ENCODE measurements at regions not wholly inside any gene's neighbourhood (a gene's known extent, or its start where the extent isn't known, plus 50 kb on each side); places are given as distances from the start of the nearest gene placed in this dataset.
"Not testable (repeated sequence)": the region's sequence is repeated elsewhere in the genome, so short reads cannot be mapped to it uniquely, and the experiment has no call there.

DNA sequence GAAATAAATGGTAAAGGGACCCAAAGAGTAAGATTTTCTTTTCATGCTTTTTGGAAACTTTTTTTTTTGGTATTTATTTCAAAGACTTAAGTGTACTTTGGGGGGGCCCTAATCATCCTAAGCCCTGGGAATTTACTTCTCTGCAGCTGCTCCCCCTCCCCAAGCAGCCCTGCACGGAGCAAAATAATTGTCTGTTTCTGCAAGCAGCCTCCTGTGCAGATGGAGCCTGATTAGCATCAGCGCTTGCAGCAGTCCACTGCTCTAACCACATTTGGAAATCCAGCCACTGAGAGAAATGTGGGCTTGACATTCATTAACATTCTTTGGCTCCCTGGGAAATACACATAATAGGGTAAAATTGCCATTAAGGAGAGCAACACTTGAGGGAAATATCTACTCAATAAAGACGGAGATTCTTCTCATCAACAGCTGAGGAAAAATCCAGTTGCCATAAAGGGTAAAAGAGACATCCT lies 309.2 kb upstream of the MAP3K7 start:
- H3K4me3 ChIP-seq (ENCODE audit: low read length in 2 of 2): no peak overlapping the region
- peaks cover 0 to 2% of the 10 kb centered on the region in 2 donors for H3K27me3 ChIP-seq (ENCODE audit: control insufficient read depth in 1 of 2, insufficient read depth in 2 of 2, low read length in 2 of 2)
- no peaks in the 10 kb centered on the region for H3K9me3 ChIP-seq (ENCODE audit: control insufficient read depth in 2 of 2, low read length in 2 of 2)
- H3K36me3 ChIP-seq (ENCODE audit: control insufficient read depth in 2 of 2, insufficient read depth in 2 of 2, low read length in 2 of 2): no peaks in the 10 kb centered on the region
- no peak overlapping the region for H3K9ac ChIP-seq (ENCODE audit: low read length in 2 of 2)
- no peak overlapping the region for H3K27ac ChIP-seq (ENCODE audit: low read length)
- no peaks in the 10 kb centered on the region for H3K4me1 ChIP-seq (ENCODE audit: control insufficient read depth, insufficient read depth, low read length)

DNA sequence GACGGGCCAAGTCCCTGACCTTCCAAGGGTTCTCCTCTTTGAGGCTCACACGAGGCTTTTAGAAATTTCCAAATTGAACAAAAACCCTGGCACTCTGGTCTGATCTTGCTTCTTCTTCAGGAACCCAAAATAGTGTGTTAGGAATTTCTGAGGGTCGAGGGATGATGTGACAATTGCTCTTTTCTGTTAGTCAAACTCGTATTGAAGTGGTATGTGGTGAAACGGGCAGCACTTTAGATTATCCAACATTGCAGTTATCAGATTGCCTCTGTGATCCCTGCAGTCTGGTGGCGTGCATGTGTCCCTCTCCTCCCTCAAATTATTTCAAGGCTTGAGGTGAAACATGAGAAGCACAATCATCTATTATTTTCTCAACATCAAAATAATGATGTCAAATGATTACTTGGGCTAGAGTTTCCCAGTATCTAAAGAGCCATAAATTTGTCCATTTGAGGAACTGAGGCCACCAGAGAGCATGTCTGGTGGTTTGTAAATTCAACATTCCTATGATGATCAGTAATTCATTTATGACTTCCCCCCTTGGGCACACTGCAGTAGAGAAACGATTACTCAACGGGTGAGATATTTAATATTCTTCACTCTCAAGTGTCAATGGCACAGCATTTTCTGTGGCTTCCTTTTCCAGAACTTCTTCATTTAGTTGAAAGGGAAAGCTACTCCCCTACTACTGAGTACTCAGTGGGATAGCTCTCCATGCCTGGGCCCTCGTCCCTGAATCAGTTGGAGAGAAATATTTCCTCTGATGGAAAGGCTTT lies 308.6 kb upstream of the MAP3K7 start:
- no peak overlapping the region for H3K27ac ChIP-seq (ENCODE audit: low read length)
- no peaks in the 10 kb centered on the region for H3K4me1 ChIP-seq (ENCODE audit: control insufficient read depth, insufficient read depth, low read length)
- no peaks in the 10 kb centered on the region for H3K9me3 ChIP-seq (ENCODE audit: control insufficient read depth in 2 of 2, low read length in 2 of 2)
- no peak overlapping the region for H3K9ac ChIP-seq (ENCODE audit: low read length in 2 of 2)
- peaks cover 0 to 2% of the 10 kb centered on the region in 2 donors for H3K27me3 ChIP-seq (ENCODE audit: control insufficient read depth in 1 of 2, insufficient read depth in 2 of 2, low read length in 2 of 2)
- no peaks in the 10 kb centered on the region for H3K36me3 ChIP-seq (ENCODE audit: control insufficient read depth in 2 of 2, insufficient read depth in 2 of 2, low read length in 2 of 2)
- no peak overlapping the region for H3K4me3 ChIP-seq (ENCODE audit: low read length in 2 of 2)

DNA sequence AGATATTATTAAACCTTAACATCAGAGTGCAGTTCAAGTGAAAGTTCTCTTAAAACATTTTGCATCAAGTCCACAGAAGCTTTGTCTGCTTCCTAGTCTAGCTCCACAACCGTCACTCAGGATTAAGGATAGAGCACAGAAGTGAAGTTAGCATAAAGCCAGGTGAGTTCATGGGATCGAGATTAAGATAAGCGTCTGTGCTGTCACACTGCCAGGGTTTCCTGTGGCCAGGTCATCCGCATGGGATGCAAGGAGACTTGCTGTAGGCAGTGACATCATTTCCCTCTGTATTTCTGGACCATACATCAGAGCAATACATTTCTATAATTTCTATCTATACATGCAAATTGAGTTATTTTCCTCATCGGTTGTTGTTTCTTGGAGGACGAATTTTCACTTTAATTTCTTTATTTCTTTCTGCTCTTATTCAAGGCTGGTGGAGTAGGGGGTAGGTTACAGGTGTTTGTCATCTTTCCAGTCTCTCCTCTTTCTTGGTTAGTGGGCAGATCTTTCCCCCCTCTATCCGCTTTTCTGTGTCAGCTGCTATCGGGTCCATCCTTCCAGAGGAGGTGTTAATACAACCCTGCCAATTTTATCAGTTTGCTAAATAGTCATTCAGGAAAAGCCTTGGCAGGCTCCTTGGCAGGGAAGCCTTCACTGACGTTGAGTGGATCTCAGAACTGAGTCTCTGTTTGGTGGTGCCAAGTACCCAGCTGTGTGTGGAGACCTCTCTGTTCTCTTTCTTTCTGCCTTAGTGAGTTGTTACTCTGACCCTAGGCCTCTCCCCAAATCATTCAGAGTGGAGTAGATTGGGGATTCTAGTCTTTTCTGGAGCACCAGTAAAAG lies 307.6 kb upstream of the MAP3K7 start:
- no peak overlapping the region for H3K9ac ChIP-seq (ENCODE audit: low read length in 2 of 2)
- H3K4me1 ChIP-seq (ENCODE audit: control insufficient read depth, insufficient read depth, low read length): no peaks in the 10 kb centered on the region
- no peak overlapping the region for H3K27ac ChIP-seq (ENCODE audit: low read length)
- H3K36me3 ChIP-seq (ENCODE audit: control insufficient read depth in 2 of 2, insufficient read depth in 2 of 2, low read length in 2 of 2): no peaks in the 10 kb centered on the region
- no peaks in the 10 kb centered on the region for H3K9me3 ChIP-seq (ENCODE audit: control insufficient read depth in 2 of 2, low read length in 2 of 2)
- peaks cover 0 to 2% of the 10 kb centered on the region in 2 donors for H3K27me3 ChIP-seq (ENCODE audit: control insufficient read depth in 1 of 2, insufficient read depth in 2 of 2, low read length in 2 of 2)
- H3K4me3 ChIP-seq (ENCODE audit: low read length in 2 of 2): no peak overlapping the region

DNA sequence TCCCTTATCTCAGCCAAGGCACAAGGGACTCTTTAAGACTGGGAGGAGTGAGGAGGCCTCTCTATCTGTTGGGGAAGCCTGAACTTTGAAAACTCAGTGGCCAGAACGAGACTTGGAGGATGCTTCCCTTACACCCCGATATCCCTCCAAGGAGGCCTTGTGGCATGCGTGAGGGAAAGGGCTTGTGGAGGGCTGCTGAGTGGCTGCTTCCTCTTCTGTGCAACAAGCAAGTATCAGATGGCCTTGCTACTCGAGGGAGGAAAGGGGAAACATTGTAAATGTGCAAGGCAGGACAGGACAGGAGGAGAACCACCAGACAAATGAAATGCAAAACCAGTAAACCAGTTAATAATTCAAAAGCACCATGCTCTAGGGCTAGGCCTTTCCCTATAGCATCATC lies 306.5 kb upstream of the MAP3K7 start:
- H3K9ac ChIP-seq (ENCODE audit: low read length in 2 of 2): no peak overlapping the region
- no peak overlapping the region for H3K4me3 ChIP-seq (ENCODE audit: low read length in 2 of 2)
- no peaks in the 10 kb centered on the region for H3K9me3 ChIP-seq (ENCODE audit: control insufficient read depth in 2 of 2, low read length in 2 of 2)
- no peaks in the 10 kb centered on the region for H3K36me3 ChIP-seq (ENCODE audit: control insufficient read depth in 2 of 2, insufficient read depth in 2 of 2, low read length in 2 of 2)
- no peaks in the 10 kb centered on the region for H3K4me1 ChIP-seq (ENCODE audit: control insufficient read depth, insufficient read depth, low read length)
- no peak overlapping the region for H3K27ac ChIP-seq (ENCODE audit: low read length)
- H3K27me3 ChIP-seq (ENCODE audit: control insufficient read depth in 1 of 2, insufficient read depth in 2 of 2, low read length in 2 of 2): peaks cover 0 to 2% of the 10 kb centered on the region in 2 donors

DNA sequence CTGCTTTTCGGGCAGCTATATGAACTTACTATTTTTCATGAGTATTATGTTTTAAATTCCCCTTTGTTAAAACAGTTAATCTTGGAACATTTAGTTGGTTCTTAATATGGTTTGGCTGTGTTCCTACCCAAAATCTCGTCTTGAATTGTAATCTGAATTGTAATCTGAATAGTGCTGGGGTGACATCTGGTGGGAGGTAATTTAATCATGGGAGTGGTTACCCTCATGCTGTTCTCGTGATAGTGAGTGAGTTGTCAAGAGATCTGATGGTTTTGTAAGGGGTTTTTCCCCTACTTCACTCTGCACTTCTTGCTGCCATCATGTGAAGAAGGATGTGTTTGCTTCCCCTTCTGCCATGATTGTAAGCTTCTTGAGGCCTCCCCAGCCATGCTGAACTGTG lies 305.4 kb upstream of the MAP3K7 start:
- Histone ChIP-seq H3K4me3 (ENCODE audit: low read length in 2 of 2) (no peak overlapping the region), H3K36me3 (ENCODE audit: control insufficient read depth in 2 of 2, insufficient read depth in 2 of 2, low read length in 2 of 2) (no peaks in the 10 kb centered on the region), H3K4me1 (ENCODE audit: control insufficient read depth, insufficient read depth, low read length) (no peaks in the 10 kb centered on the region), H3K27ac (ENCODE audit: low read length) (no peak overlapping the region), H3K9me3 (ENCODE audit: control insufficient read depth in 2 of 2, low read length in 2 of 2) (no peaks in the 10 kb centered on the region), H3K9ac (ENCODE audit: low read length in 2 of 2) (no peak overlapping the region), H3K27me3 (ENCODE audit: control insufficient read depth in 1 of 2, insufficient read depth in 2 of 2, low read length in 2 of 2) (peaks cover 0 to 2% of the 10 kb centered on the region in 2 donors)

DNA sequence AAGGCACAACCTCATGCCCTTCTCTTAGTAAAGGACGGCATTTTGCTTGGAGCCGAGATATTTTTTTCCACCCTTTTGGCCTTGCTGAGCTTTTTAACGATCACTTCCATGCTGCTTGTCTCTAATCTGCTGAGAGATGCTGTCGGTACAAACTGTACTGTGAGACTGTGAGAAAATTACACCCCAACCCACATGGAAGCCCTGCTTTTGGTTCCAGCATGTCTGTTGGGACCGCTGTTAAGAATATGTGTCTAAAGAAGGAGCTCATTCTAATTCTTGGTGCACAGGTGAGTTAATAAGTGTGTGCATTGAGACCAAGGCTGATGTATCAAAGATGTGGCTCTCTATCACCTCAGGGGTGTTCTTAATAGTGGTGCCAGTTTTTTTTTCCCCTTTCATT lies 304.5 kb upstream of the MAP3K7 start:
- Histone ChIP-seq H3K4me1 (ENCODE audit: control insufficient read depth, insufficient read depth, low read length) (no peaks in the 10 kb centered on the region), H3K9me3 (ENCODE audit: control insufficient read depth in 2 of 2, low read length in 2 of 2) (no peaks in the 10 kb centered on the region), H3K4me3 (ENCODE audit: low read length in 2 of 2) (no peak overlapping the region), H3K27ac (ENCODE audit: low read length) (no peak overlapping the region), H3K27me3 (ENCODE audit: control insufficient read depth in 1 of 2, insufficient read depth in 2 of 2, low read length in 2 of 2) (peaks cover 0 to 2% of the 10 kb centered on the region in 2 donors), H3K9ac (ENCODE audit: low read length in 2 of 2) (no peak overlapping the region), H3K36me3 (ENCODE audit: control insufficient read depth in 2 of 2, insufficient read depth in 2 of 2, low read length in 2 of 2) (no peaks in the 10 kb centered on the region)

DNA sequence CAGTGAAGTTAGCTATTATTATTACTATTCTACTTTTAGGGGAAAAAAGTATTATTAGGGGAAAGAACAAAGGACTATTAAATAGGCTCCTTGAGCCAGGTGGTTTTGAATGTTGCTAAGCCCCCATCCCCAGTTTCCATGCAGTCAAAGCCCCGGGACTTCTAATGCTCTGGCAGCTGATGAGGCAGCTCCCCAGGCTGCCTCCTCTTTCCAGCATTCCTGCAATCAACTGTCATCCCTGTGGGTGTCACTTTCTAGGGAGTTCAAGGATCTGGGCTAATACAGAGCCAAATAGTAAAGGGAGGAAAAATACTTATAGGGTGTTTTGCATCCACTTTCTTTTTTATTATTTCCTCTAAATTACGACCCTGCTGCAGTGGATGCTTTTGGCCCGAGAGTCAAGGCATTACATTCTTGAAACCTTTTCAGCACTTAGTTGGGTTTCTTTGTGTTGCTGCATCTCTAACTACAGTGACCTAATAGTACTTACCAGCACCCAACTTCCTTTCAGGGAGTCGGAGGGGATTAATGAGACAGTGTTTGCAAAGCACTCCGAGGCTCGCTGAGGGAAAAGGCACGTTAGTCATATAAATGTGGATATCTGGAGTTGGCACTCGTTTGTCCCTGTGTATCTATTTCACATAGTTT lies 303.9 kb upstream of the MAP3K7 start:
- H3K9ac ChIP-seq (ENCODE audit: low read length in 2 of 2): no peak overlapping the region
- H3K27me3 ChIP-seq (ENCODE audit: control insufficient read depth in 1 of 2, insufficient read depth in 2 of 2, low read length in 2 of 2): peaks cover 0 to 2% of the 10 kb centered on the region in 2 donors
- no peak overlapping the region for H3K4me3 ChIP-seq (ENCODE audit: low read length in 2 of 2)
- H3K9me3 ChIP-seq (ENCODE audit: control insufficient read depth in 2 of 2, low read length in 2 of 2): no peaks in the 10 kb centered on the region
- H3K27ac ChIP-seq (ENCODE audit: low read length): no peak overlapping the region
- H3K4me1 ChIP-seq (ENCODE audit: control insufficient read depth, insufficient read depth, low read length): no peaks in the 10 kb centered on the region
- no peaks in the 10 kb centered on the region for H3K36me3 ChIP-seq (ENCODE audit: control insufficient read depth in 2 of 2, insufficient read depth in 2 of 2, low read length in 2 of 2)

DNA sequence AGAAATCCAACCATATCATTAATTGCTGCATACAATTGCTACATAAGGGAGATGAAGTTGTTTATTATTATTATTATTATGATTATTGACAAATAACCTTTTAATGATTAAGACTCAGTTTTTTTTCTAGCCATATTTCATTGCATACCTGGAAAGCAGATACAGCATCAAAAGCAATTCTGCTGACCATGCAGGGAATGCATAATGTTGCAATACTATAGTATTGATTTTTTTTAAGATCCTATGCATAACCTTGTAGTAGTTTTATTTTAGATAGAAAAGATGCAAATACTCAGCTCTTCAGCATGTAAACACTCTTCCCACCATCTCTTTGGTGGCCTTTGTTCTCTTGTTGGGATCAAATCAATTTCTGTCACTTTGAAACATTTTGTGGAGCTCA lies 300.9 kb upstream of the MAP3K7 start:
- Histone ChIP-seq H3K27me3 (ENCODE audit: control insufficient read depth in 1 of 2, insufficient read depth in 2 of 2, low read length in 2 of 2) (no peaks in the 10 kb centered on the region), H3K4me1 (ENCODE audit: control insufficient read depth, insufficient read depth, low read length) (no peaks in the 10 kb centered on the region), H3K36me3 (ENCODE audit: control insufficient read depth in 2 of 2, insufficient read depth in 2 of 2, low read length in 2 of 2) (no peaks in the 10 kb centered on the region), H3K4me3 (ENCODE audit: low read length in 2 of 2) (no peak overlapping the region), H3K9me3 (ENCODE audit: control insufficient read depth in 2 of 2, low read length in 2 of 2) (no peaks in the 10 kb centered on the region), H3K9ac (ENCODE audit: low read length in 2 of 2) (no peak overlapping the region), H3K27ac (ENCODE audit: low read length) (no peak overlapping the region)

DNA sequence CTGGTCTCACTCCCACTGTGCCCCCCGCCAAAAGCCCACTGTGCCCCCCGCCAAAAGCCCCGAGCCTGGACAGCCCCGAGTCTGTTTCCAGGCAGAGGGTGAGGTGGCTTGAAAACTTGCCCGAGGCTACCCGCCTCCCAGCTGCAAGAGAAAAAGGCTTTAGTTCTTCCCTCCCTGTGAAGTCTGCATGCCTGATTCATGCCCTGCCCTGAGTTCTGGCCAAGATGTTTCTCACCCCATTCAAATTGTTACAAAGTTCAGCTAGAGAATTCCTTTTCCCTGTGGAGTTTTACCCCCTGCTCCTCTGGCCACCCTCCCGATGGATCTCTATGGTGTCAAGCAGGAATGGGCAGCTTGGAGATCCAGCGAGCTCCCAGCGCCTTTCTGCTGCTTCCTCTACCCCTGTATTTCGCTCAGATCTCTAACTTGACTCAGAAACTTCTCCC lies 298.8 kb upstream of the MAP3K7 start:
- H3K4me3 ChIP-seq (ENCODE audit: low read length in 2 of 2): no peak overlapping the region
- no peak overlapping the region for H3K27ac ChIP-seq (ENCODE audit: low read length)

DNA sequence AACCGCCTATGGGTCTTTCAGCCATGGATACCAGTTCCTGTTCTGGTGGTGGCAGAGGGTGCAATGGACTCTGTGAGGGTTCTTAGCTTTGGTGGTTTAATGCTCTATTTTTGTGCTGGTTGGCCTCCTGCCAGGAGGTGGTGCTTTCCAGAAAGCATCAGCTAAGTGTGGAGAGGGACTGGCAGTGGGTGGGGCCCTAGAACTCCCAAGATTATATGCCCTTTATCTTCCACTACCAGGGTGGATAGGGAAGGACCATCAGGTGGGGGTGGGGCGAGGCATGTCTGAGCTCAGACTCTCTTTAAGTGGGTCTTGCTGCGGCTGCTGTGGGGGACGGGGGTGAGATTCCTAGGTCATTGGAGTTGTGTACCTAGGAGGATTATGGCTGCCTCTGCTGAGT lies 298.3 kb upstream of the MAP3K7 start:
- H3K4me1 ChIP-seq (ENCODE audit: control insufficient read depth, insufficient read depth, low read length); H3K9me3 ChIP-seq (ENCODE audit: control insufficient read depth in 2 of 2, low read length in 2 of 2); H3K9ac ChIP-seq (ENCODE audit: low read length in 2 of 2); H3K36me3 ChIP-seq (ENCODE audit: control insufficient read depth in 2 of 2, insufficient read depth in 2 of 2, low read length in 2 of 2); H3K4me3 ChIP-seq (ENCODE audit: low read length in 2 of 2); H3K27ac ChIP-seq (ENCODE audit: low read length); H3K27me3 ChIP-seq (ENCODE audit: control insufficient read depth in 1 of 2, insufficient read depth in 2 of 2, low read length in 2 of 2): not testable (repeated sequence)

More for the DNA sequence above, 298.8 kb upstream of the MAP3K7 start:
- no peaks in the 10 kb centered on the region for H3K9me3 ChIP-seq (ENCODE audit: control insufficient read depth in 2 of 2, low read length in 2 of 2)
- H3K4me1 ChIP-seq (ENCODE audit: control insufficient read depth, insufficient read depth, low read length): no peaks in the 10 kb centered on the region
- H3K27me3 ChIP-seq (ENCODE audit: control insufficient read depth in 1 of 2, insufficient read depth in 2 of 2, low read length in 2 of 2): no peaks in the 10 kb centered on the region
- H3K9ac ChIP-seq (ENCODE audit: low read length in 2 of 2): no peak overlapping the region
- H3K36me3 ChIP-seq (ENCODE audit: control insufficient read depth in 2 of 2, insufficient read depth in 2 of 2, low read length in 2 of 2): no peaks in the 10 kb centered on the region

Measured in stomach smooth muscle (tissue), 2 donors.